Type B pancreatic cell (in vitro differentiated cells): ENCODE measurements at regions not wholly inside any gene's neighbourhood (a gene's known extent, or its start where the extent isn't known, plus 50 kb on each side); places are given as distances from the start of the nearest gene placed in this dataset.
"Not testable (repeated sequence)": the region's sequence is repeated elsewhere in the genome, so short reads cannot be mapped to it uniquely, and the experiment has no call there.

Experiments used
- DNase-seq: peaks from one replicate; pipeline ENCODE4 v3.0.0; 2021; ENCODE audit warnings: mixed read lengths; ENCODE audit not compliant: unreplicated experiment; ENCODE audit errors: extremely low spot score
- H3K27ac Mint-ChIP-seq: 2 replicates; pipeline ENCODE4 v1.8.0; 2021; ENCODE audit warnings: mild to moderate bottlenecking, mixed read lengths
- H3K27me3 Mint-ChIP-seq: 2 replicates; pipeline ENCODE4 v1.8.0; 2021; ENCODE audit warnings: mixed read lengths
- H3K36me3 Mint-ChIP-seq: 2 replicates; pipeline ENCODE4 v1.8.0; 2021; ENCODE audit warnings: mixed read lengths
- H3K4me1 Mint-ChIP-seq: one replicate; pipeline ENCODE4 v1.8.0; 2021; ENCODE audit warnings: mixed read lengths; ENCODE audit not compliant: unreplicated experiment
- H3K4me3 Mint-ChIP-seq: 2 replicates; pipeline ENCODE4 v1.8.0; 2021; ENCODE audit warnings: mild to moderate bottlenecking, mixed read lengths
- H3K9me3 Mint-ChIP-seq: 2 replicates; pipeline ENCODE4 v1.8.0; 2021; ENCODE audit warnings: mixed read lengths
- CTCF ChIP-seq: fragments of 200-600 bp; sonication (generic); conservative IDR thresholded peaks from 2 replicates; pipeline ENCODE4 v1.5.0; 2021; ENCODE audit warnings: antibody characterized with exemption, mild to moderate bottlenecking

- no peak overlapping the region for H3K27ac Mint-ChIP-seq
- no peaks in the 10 kb centered on the region for H3K4me1 Mint-ChIP-seq
- no peak overlapping the region for H3K4me3 Mint-ChIP-seq
- TF ChIP-seq CTCF: no peak
- H3K9me3 Mint-ChIP-seq: no peaks in the 10 kb centered on the region
- no peaks in the 10 kb centered on the region for H3K27me3 Mint-ChIP-seq
- DNase-seq: no peak
- no peaks in the 10 kb centered on the region for H3K36me3 Mint-ChIP-seq
These were observed 1175.1 kb upstream of the B3GALT2 start for GRCh38 chr1:194361374-194362131.

GRCh38 chr1:194358208-194358581 lies 1171.8 kb upstream of the B3GALT2 start:
- Mint-ChIP-seq H3K36me3 (no peaks in the 10 kb centered on the region), H3K9me3 (no peaks in the 10 kb centered on the region), H3K27ac (no peak overlapping the region), H3K4me1 (no peaks in the 10 kb centered on the region), H3K4me3 (no peak overlapping the region), H3K27me3 (no peaks in the 10 kb centered on the region)
- DNase-seq: no peak
- TF ChIP-seq CTCF: no peak

DNA sequence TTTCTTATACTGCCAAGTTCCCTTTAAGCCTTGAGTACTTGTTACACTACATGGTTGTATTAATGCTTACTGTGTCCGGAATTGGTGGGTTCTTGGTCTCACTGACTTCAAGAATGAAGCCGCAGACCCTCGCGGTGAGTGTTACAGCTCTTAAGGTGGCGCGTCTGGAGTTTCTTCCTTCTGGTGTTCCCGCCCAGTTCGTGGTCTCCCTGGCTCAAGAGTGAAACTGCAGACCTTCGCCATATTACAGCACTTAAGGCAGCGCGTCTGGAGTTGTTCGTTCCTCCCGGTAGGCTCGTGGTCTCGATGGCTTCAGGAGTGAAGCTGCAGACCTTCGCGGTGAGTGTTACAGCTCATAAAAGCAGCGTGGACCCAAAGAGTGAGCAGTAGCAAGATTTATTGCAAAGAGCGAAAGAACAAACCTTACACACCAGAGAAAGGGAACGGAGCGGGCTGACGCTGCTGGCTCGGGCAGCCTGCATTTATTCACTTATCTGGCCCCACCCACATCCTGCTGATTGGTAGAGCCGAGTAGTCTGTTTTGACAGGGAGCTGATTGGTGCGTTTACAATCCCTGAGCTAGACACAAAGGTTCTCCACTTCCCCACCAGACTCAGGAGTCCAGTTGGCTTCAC lies 1171.3 kb upstream of the B3GALT2 start:
- not testable (repeated sequence) for H3K4me1 Mint-ChIP-seq, DNase-seq, H3K9me3 Mint-ChIP-seq, H3K27ac Mint-ChIP-seq, H3K36me3 Mint-ChIP-seq, H3K4me3 Mint-ChIP-seq, H3K27me3 Mint-ChIP-seq

- DNase-seq: no peak
- no peaks in the 10 kb centered on the region for H3K36me3 Mint-ChIP-seq
- H3K4me1 Mint-ChIP-seq: no peaks in the 10 kb centered on the region
- no peak overlapping the region for H3K27ac Mint-ChIP-seq
- TF ChIP-seq CTCF: no peak
- H3K27me3 Mint-ChIP-seq: no peaks in the 10 kb centered on the region
- H3K4me3 Mint-ChIP-seq: no peak overlapping the region
- no peaks in the 10 kb centered on the region for H3K9me3 Mint-ChIP-seq
These were observed 1169.2 kb upstream of the B3GALT2 start for GRCh38 chr1:194355488-194356106.

DNA sequence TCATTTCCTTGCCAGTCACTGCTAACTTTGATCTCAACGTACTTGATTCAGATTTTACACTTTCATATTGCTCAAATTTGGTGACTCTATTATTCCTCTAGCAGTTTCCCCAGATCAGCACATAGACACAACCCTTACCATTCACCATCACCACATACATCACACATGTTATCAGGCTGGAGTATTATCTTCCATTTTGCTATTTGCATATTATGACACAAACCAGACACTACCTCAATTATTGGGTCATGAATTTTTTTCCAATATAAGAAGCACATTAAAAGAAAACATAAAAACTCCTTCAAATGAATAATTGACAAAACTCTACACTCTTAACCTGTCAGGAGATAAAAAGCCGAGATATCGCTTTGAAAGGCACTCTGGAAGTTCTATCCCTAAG lies 1166.7 kb upstream of the B3GALT2 start:
- Mint-ChIP-seq H3K4me1 (no peaks in the 10 kb centered on the region), H3K9me3 (no peaks in the 10 kb centered on the region), H3K4me3 (no peak overlapping the region), H3K36me3 (no peaks in the 10 kb centered on the region), H3K27ac (no peak overlapping the region), H3K27me3 (no peaks in the 10 kb centered on the region)
- no peak for DNase-seq
- no peak for TF ChIP-seq CTCF

GRCh38 chr1:194347200-194347599 lies 1160.8 kb upstream of the B3GALT2 start:
- H3K36me3 Mint-ChIP-seq: no peaks in the 10 kb centered on the region
- DNase-seq: no peak

More at GRCh38 chr1:194347200-194347599, 1160.8 kb upstream of the B3GALT2 start:
- TF ChIP-seq CTCF: no peak
- no peak overlapping the region for H3K27ac Mint-ChIP-seq
- H3K4me3 Mint-ChIP-seq: no peak overlapping the region
- H3K27me3 Mint-ChIP-seq: no peaks in the 10 kb centered on the region
- no peaks in the 10 kb centered on the region for H3K9me3 Mint-ChIP-seq
- H3K4me1 Mint-ChIP-seq: no peaks in the 10 kb centered on the region
